Liver (tissue), 8 donors: ENCODE measurements at regions not wholly inside any gene's neighbourhood (a gene's known extent, or its start where the extent isn't known, plus 50 kb on each side); places are given as distances from the start of the nearest gene placed in this dataset.

Source experiments
- DNase-seq: peaks from one replicate; pipeline ENCODE4 v3.0.0-alpha.2; 2017; ENCODE audit warnings: low spot score
- H3K27ac ChIP-seq, 2 donors: one replicate each; pipeline ENCODE4 v1.7.0; 2013; ENCODE audit warnings: inconsistent platforms in 2 of 2, low read length in 2 of 2, control low read depth in 1 of 2, low read depth in 1 of 2, mild to moderate bottlenecking in 1 of 2
- H3K27me3 ChIP-seq, 4 donors: one replicate each; pipeline versions ENCODE4 v1.6.1 to v1.7.0; 2013; ENCODE audit warnings: low read length in 3 of 4, inconsistent platforms in 1 of 4, mild to moderate bottlenecking in 1 of 4, moderate library complexity in 1 of 4; ENCODE audit not compliant: control insufficient read depth in 4 of 4, insufficient read depth in 4 of 4
- H3K36me3 ChIP-seq, 4 donors: one replicate each; pipeline versions ENCODE4 v1.6.1 to v1.7.0; 2013; ENCODE audit warnings: low read length in 3 of 4, mild to moderate bottlenecking in 3 of 4, low read depth in 1 of 4, moderate library complexity in 1 of 4; ENCODE audit not compliant: control insufficient read depth in 4 of 4, insufficient read depth in 3 of 4
- H3K4me1 ChIP-seq, 4 donors: one replicate each; pipeline versions ENCODE4 v1.6.1 to v1.7.0; 2013; ENCODE audit warnings: low read length in 3 of 4, mild to moderate bottlenecking in 3 of 4, moderate library complexity in 1 of 4; ENCODE audit not compliant: control insufficient read depth in 4 of 4, insufficient read depth in 4 of 4
- H3K4me3 ChIP-seq, 3 donors: one replicate each; pipeline versions ENCODE4 v1.6.1 to v1.7.0; 2013; ENCODE audit warnings: low read length in 3 of 3, control low read depth in 1 of 3, low read depth in 1 of 3, mild to moderate bottlenecking in 1 of 3
- H3K9ac ChIP-seq, 2 donors: one replicate each; pipeline ENCODE4 v1.7.0; 2013; ENCODE audit warnings: low read length in 2 of 2, mild to moderate bottlenecking in 2 of 2, moderate library complexity in 2 of 2, control low read depth in 1 of 2, low read depth in 1 of 2
- H3K9me3 ChIP-seq, 4 donors: one replicate each; pipeline versions ENCODE4 v1.6.1 to v1.7.0; 2013; ENCODE audit warnings: low read length in 3 of 4; ENCODE audit not compliant: control insufficient read depth in 4 of 4
- ATF3 ChIP-seq: IDR thresholded peaks from 2 replicates; pipeline ENCODE4 v1.6.1; 2016; ENCODE audit warnings: antibody characterized with exemption
- CTCF ChIP-seq: fragments of 150-350 bp; IDR thresholded peaks from 2 replicates; pipeline ENCODE4 v1.5.1; 2017; ENCODE audit warnings: improper control_type of control experiment, low read depth, low read length; ENCODE audit not compliant: missing input control
- EGR1 ChIP-seq, 2 donors: IDR thresholded peaks; 2 replicates each; pipeline ENCODE4 v1.6.1; 2016 to 2018; ENCODE audit warnings: antibody characterized with exemption in 2 of 2, low read depth in 2 of 2
- FOXA1 ChIP-seq: IDR thresholded peaks from 2 replicates; pipeline ENCODE4 v1.6.1; 2016; ENCODE audit warnings: antibody characterized with exemption
- FOXA2 ChIP-seq: IDR thresholded peaks from 2 replicates; pipeline ENCODE4 v1.6.1; 2016; ENCODE audit warnings: antibody characterized with exemption
- GABPA ChIP-seq, 2 donors: IDR thresholded peaks in 1 of 2; conservative IDR thresholded peaks in 1 of 2; 2 replicates each; pipeline ENCODE4 v1.6.1; 2016; ENCODE audit warnings: antibody characterized with exemption in 2 of 2, mild to moderate bottlenecking in 1 of 2, moderate library complexity in 1 of 2
- HNF4A ChIP-seq, 2 donors: conservative IDR thresholded peaks; 2 replicates each; pipeline ENCODE4 v1.6.1; 2016; ENCODE audit warnings: antibody characterized with exemption in 2 of 2, mild to moderate bottlenecking in 2 of 2
- HNF4G ChIP-seq: IDR thresholded peaks from 2 replicates; pipeline ENCODE4 v1.6.1; 2016; ENCODE audit warnings: antibody characterized with exemption
- JUND ChIP-seq, 2 donors: IDR thresholded peaks; 2 replicates each; pipeline ENCODE4 v1.6.1; 2016; ENCODE audit warnings: antibody characterized with exemption in 2 of 2
- MAX ChIP-seq: IDR thresholded peaks from 2 replicates; pipeline ENCODE4 v1.6.1; 2016; ENCODE audit warnings: antibody characterized with exemption
- NR2F2 ChIP-seq: IDR thresholded peaks from 2 replicates; pipeline ENCODE4 v1.6.1; 2016; ENCODE audit warnings: antibody characterized with exemption
- RAD21 ChIP-seq, 2 donors: IDR thresholded peaks; 2 replicates each; pipeline ENCODE4 v1.6.1; 2016; ENCODE audit warnings: antibody characterized with exemption in 2 of 2, mild to moderate bottlenecking in 2 of 2
- REST ChIP-seq: IDR thresholded peaks from 2 replicates; pipeline ENCODE4 v1.6.1; 2016; ENCODE audit warnings: antibody characterized with exemption, mild to moderate bottlenecking
- RXRA ChIP-seq, 2 donors: IDR thresholded peaks; 2 replicates each; pipeline ENCODE4 v1.6.1; 2017 to 2018; ENCODE audit warnings: antibody characterized with exemption in 2 of 2, mild to moderate bottlenecking in 1 of 2
- SP1 ChIP-seq: IDR thresholded peaks from 2 replicates; pipeline ENCODE4 v1.6.1; 2018; ENCODE audit warnings: antibody characterized with exemption, mild to moderate bottlenecking
- YY1 ChIP-seq: IDR thresholded peaks from 2 replicates; pipeline ENCODE4 v1.6.1; 2016; ENCODE audit warnings: antibody characterized with exemption, mild to moderate bottlenecking
- ZBTB33 ChIP-seq: IDR thresholded peaks from 2 replicates; pipeline ENCODE4 v1.6.1; 2016; ENCODE audit warnings: antibody characterized with exemption
- WGBS: extraction: QIAGEN DNeasy Blood & Tissue Kit; methylation state at CpG from one replicate; pipeline ENCODE4 v1.1.7; 2013; 5-methylcytosine and 5-hydroxymethylcytosine counted together
- donor health status: healthy.
- donor health status: healthy.
- donor health status: healthy.
- donor health status: healthy.
- donor health status: healthy.

GRCh38 chr1:72399807-72400206 lies 117.5 kb upstream of the NEGR1 start:
- 87% methylated on average over 2 of the region's 2 CpGs for WGBS
- no peak for DNase-seq

More at GRCh38 chr1:72399807-72400206, 117.5 kb upstream of the NEGR1 start:
- H3K4me1 ChIP-seq: no peaks in the 10 kb centered on the region
- no peak overlapping the region for H3K4me3 ChIP-seq
- TF ChIP-seq GABPA (IDR thresholded peaks at IDR 0.05 in 1 of 2, conservative IDR thresholded peaks at IDR 0.05 in 1 of 2) (no peak), HNF4G (no peak), REST (no peak), CTCF (no peak), YY1 (no peak), RAD21 (IDR thresholded peaks at IDR 0.05) (no peak), FOXA1 (no peak), RXRA (IDR thresholded peaks at IDR 0.05) (no peak), EGR1 (IDR thresholded peaks at IDR 0.05; ENCODE audit: low read depth in 2 of 2) (no peak), HNF4A (conservative IDR thresholded peaks at IDR 0.05) (no peak), ZBTB33 (no peak), ATF3 (no peak), SP1 (no peak), MAX (no peak), NR2F2 (no peak), FOXA2 (no peak), JUND (IDR thresholded peaks at IDR 0.05) (no peak)
- H3K27ac ChIP-seq: no peak overlapping the region
- H3K9me3 ChIP-seq: no peaks in the 10 kb centered on the region
- no peak overlapping the region for H3K9ac ChIP-seq
- H3K27me3 ChIP-seq: no peaks in the 10 kb centered on the region
- H3K36me3 ChIP-seq: no peaks in the 10 kb centered on the region
